ENCODE measurements at regions not wholly inside any gene's neighbourhood (a gene's known extent, or its start where the extent isn't known, plus 50 kb on each side); places are given as distances from the start of the nearest gene placed in this dataset.

DNA sequence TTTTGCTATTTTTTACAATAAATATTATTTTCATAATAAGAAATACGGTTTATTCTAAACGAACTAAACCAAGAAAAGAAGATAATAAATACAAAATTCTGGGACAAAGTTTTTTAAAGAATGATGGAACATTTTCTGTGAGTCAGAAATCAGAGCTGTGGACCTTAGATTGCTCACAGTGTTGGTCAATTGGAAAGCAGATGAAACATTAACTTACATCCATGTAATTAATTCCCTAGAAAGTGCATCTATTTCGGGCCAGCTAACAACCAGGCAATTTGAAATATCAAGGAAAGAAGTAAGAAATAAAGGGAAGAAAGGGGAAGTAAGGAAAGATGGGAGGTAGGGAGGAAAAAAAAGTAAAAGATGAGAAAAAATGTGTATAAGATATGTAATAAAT lies 1569.8 kb upstream of the TENM4 start:
- no peak for TF ChIP-seq DR1 (CRISPR knock-in tag; IDR thresholded peaks at IDR 0.05)
- no peak for TF ChIP-seq KAT7 (CRISPR knock-in tag; IDR thresholded peaks at IDR 0.05; ENCODE audit: borderline replicate concordance)
- TF ChIP-seq, protein P1, sequence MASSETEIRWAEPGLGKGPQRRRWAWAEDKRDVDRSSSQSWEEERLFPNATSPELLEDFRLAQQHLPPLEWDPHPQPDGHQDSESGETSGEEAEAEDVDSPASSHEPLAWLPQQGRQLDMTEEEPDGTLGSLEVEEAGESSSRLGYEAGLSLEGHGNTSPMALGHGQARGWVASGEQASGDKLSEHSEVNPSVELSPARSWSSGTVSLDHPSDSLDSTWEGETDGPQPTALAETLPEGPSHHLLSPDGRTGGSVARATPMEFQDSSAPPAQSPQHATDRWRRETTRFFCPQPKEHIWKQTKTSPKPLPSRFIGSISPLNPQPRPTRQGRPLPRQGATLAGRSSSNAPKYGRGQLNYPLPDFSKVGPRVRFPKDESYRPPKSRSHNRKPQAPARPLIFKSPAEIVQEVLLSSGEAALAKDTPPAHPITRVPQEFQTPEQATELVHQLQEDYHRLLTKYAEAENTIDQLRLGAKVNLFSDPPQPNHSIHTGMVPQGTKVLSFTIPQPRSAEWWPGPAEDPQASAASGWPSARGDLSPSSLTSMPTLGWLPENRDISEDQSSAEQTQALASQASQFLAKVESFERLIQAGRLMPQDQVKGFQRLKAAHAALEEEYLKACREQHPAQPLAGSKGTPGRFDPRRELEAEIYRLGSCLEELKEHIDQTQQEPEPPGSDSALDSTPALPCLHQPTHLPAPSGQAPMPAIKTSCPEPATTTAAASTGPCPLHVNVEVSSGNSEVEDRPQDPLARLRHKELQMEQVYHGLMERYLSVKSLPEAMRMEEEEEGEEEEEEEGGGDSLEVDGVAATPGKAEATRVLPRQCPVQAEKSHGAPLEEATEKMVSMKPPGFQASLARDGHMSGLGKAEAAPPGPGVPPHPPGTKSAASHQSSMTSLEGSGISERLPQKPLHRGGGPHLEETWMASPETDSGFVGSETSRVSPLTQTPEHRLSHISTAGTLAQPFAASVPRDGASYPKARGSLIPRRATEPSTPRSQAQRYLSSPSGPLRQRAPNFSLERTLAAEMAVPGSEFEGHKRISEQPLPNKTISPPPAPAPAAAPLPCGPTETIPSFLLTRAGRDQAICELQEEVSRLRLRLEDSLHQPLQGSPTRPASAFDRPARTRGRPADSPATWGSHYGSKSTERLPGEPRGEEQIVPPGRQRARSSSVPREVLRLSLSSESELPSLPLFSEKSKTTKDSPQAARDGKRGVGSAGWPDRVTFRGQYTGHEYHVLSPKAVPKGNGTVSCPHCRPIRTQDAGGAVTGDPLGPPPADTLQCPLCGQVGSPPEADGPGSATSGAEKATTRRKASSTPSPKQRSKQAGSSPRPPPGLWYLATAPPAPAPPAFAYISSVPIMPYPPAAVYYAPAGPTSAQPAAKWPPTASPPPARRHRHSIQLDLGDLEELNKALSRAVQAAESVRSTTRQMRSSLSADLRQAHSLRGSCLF (CRISPR knock-in tag; IDR thresholded peaks at IDR 0.05; ENCODE audit: borderline replicate concordance), result no peak
- no peak for TF ChIP-seq TAF15 (IDR thresholded peaks at IDR 0.05; ENCODE audit: low read depth, low read length, poor library complexity, severe bottlenecking)
- no peak for TF ChIP-seq SSRP1 (CRISPR knock-in tag; IDR thresholded peaks at IDR 0.05)
- CTCF ChIA-PET (ENCODE audit: low intra/inter-chr PET ratio, low total read pairs), result no interaction called here
- WGBS (ENCODE audit: low lambda C conversion rate), result under 1% methylated on average over 2 of the region's 3 CpGs

More for the DNA sequence above, 1569.8 kb upstream of the TENM4 start:
- H3K4me2 ChIP-seq (ENCODE audit: low read depth, low read length), result no peak overlapping the region
- intact Hi-C loops (cut with micrococcal nuclease; ENCODE audit: unreplicated experiment) (no loop called here), in situ Hi-C loops (cut with HindIII; ENCODE audit: extremely low pct_ligation_motif_present, low pct_unique_long_range_greater_than_20kb) (loop anchor here (25.0 kb wide), 1 partner anchor 1298 kb away; no protein-coding TSS in a partner anchor)
- POLR2A ChIA-PET, result no interaction called here
- no peak for DNase-seq (ENCODE audit: low spot score)
- H3K9me3 ChIP-seq (ENCODE audit: low read length), result no peaks in the 10 kb centered on the region
- no peaks in the 10 kb centered on the region for H3K4me1 ChIP-seq (ENCODE audit: insufficient read depth, low read length)
- no peak overlapping the region for H3K9ac ChIP-seq (ENCODE audit: insufficient read depth, low read depth, low read length)
- H3K4me3 ChIP-seq (replicated peaks in 1 of 3; ENCODE audit: insufficient read depth in 1 of 3, low read depth in 2 of 3, low read length in 3 of 3), result no peak overlapping the region
- H3K36me3 ChIP-seq (replicated peaks in 1 of 2; ENCODE audit: control insufficient read depth in 1 of 2, insufficient read depth in 2 of 2, low read length in 2 of 2), result no peaks in the 10 kb centered on the region
- no peak overlapping the region for H2AFZ ChIP-seq (ENCODE audit: low read length)
- FAIRE-seq, result no peak
- no peaks in the 10 kb centered on the region for H3K79me2 ChIP-seq (ENCODE audit: insufficient read depth, low read length)
- no peak overlapping the region for H3K27ac ChIP-seq (ENCODE audit: extremely low read length, insufficient read depth, low read length)
- no peaks in the 10 kb centered on the region for H4K20me1 ChIP-seq (ENCODE audit: insufficient read depth, low read length)
- no peak for ATAC-seq
- BruUV-seq (replicated peaks), result no TSS peak
- no peaks in the 10 kb centered on the region for H3K27me3 ChIP-seq (ENCODE audit: control insufficient read depth in 1 of 2, insufficient read depth in 2 of 2, low read length in 2 of 2)
